Activated CD4-positive, CD25-positive, alpha-beta regulatory T cell (primary cell): ENCODE measurements at regions not wholly inside any gene's neighbourhood (a gene's known extent, or its start where the extent isn't known, plus 50 kb on each side); places are given as distances from the start of the nearest gene placed in this dataset.

Experiments
- DNase-seq, 4 experiments: peaks; one replicate each; lab custom pipeline; 2025; lab: John Stamatoyannopoulos, UW

DNA sequence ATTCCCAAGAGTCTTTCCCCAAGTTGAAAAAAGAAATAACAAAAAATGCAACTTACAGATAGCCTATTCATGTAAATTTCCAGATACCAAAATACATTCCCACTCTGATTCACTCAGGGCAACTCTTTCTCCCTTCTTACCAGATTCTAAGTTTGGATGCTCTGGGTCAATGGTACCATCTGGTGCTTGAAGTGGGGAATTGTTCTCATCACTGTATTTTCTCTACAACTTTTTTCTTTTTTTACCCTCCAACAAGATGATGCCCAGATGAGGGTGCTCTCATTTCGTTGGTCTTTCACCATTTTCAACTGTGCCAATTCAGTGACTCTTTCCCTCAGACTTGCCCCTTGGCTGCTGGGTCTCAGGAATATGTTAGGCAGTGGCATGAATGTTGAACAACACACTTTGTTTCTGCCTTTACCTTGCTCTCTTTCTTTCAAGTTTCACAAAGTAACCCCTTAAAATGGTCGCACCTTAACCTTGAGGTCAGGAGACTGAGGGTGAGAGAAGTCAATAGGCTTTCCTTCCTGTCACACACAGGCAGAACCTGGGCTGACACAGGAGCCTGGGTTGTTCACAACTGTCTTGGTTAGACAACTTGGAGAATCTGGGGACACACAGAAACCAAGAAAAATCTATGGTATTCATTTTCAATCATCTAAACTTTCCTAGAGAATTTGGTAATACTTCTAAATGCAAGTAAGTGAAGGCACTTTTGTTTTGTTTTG, 330.7 kb upstream of the SLCO3A1 start:
- no peak for DNase-seq

DNA sequence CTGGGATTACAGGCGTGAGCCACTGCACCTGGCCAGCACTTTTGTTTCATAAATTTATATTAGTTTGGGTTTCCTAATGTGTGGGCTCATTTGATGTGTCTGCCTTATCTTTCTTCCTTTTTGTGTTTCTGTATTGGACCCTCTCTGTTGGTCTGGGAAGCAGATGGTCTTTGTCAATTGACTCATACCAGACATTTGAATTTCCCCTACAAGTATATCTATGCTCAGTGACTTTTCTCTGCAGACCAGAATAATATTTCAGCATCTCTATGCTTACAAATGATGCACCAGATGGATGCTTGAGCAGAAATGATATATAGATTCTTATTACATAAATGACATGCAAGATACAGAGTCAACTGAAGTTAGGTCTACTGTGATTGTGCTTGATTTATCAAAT, 329.9 kb upstream of the SLCO3A1 start:
- no peak for DNase-seq

DNA sequence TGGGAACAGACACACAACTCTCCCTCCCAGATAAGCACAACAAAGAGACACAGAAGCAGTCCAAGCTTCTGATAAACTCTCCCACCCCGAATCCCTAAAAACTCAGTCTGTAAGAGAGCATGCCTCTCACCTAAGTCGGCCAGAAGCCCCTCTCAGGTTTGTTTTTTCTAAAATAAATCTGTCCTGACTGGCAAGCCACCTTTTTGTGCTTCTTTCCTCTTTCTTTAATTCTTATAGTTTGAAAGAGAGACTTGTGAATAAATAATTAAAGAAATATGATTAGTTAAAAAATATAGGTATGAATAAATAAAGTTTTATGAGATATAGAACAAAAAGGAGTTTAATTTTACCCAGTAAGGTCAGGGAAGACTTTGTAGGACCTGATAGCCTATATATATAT, 329.0 kb upstream of the SLCO3A1 start:
- no peak for DNase-seq

DNA sequence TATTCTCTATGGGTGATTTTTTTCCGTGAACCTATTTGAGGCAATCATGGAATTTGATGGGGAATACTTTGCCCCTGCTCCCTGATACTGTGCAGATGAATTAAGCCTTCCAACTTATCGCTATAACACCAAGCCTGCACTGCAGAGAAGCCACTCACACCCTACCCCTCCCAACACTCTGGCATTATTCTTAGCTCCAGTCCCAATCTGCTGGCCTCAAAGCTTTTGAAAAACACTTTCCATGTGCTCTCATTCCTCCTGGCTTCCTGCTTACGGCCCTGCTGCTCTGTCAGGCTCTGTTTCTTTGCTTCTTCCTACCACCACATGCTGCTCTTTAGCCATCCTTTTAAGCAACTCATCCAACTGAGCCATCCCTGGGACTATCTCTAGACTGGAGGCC, 327.8 kb upstream of the SLCO3A1 start:
- no peak for DNase-seq

DNA sequence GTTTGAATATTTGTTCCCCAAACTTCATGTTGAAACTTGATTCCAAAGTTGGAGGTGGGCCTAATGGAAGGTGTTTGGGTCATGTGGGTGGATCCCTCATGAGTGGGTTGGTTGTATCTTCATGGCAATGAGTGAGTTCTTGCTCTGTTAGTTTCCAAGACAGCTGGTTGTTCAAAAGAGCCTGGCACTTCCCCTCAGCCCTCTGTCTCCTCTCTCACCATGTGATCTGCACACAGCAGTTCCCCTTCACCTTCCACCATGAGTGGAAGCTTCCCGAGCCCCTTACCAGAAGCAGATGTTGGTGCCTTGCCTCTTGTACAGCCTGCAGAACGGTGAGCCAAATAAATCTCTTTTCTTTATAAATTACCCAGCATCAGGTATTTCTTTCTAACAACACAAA, 327.1 kb upstream of the SLCO3A1 start:
- DNase-seq: no peak

DNA sequence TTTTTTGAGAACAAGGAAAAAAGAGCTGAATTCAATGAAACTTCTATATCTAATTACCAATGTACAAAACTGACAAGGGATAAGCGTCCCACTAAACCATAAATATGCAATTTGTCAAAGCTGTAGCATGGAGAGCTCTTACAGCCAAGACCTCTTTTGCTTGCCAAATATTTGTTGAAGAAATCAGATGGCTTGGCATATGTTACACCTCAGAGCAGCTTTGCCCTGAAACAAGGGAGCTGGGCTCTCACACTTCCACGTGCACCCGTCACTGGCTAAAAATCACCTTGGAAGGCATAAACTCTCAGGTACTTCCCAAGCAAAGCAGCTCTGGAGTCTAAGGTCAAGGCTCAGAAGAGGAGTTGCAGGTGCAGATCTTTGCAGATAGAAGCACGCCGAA, 324.7 kb upstream of the SLCO3A1 start:
- DNase-seq: no peak

DNA sequence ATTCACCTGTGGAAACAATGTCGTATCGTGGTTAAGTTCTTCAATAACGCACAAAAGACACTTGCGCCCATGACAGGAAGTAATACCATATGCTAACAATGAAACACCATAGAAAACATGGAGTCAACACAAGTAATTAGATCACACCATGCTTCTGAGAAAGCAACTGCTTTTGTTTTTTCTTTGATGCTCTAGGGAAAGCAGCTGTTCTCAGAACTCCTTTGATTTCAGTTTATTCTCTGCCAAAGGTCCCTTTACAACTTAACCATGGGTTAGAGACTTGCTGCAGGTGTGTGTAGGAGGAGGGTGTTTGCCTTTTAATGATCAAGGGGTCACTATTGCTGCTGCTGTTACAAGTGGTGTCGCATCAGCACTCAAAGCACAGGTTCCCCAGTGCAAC, 324.0 kb upstream of the SLCO3A1 start:
- no peak for DNase-seq

DNA sequence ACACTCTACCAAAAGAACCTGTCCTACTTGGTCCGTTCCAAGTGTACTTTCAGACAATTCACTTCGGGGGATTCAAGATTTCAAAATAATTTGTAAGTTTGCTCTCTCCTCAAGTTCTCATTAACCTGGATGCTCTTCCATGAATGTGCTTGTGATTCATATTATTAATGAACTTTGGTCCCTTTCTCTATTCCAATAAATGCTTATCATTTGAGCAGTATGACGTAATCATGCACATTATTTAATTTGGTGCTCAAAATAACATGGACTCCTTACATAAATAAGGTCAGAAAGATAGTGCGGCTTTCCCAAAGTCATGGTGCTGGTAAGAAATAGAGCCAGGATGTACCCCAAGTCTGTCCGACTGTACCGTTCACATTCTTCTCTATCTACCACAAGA, 323.2 kb upstream of the SLCO3A1 start:
- DNase-seq: no peak

DNA sequence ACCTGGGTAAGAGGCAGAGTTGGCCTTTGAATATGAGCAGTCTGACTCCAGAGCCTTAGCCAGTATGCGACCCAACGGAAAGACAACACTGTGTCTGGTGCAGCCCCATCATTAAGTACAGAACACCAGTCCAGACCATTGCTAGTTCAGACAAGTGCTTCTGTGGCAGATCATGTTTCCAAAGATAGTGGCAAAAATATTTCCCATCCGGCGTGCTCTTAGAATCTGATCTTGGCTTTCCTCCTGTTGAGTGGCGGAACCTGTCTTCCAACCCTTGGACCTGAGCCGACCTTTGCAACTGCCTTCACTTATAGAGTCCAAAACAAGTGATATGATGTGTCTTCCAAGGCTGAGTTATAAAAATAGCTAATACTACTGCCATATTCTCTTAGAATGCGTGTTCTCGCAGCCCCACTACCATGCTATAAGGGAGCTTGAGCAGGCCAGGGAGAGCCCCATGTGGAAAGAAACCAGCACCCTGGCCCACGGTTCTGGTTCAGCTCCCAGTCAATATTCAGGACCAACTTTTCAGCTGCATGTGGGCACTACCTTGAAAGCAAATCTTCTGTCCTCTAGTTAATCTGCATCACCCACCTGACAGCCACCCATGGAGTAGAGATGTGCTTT, 322.4 kb upstream of the SLCO3A1 start:
- no peak for DNase-seq

DNA sequence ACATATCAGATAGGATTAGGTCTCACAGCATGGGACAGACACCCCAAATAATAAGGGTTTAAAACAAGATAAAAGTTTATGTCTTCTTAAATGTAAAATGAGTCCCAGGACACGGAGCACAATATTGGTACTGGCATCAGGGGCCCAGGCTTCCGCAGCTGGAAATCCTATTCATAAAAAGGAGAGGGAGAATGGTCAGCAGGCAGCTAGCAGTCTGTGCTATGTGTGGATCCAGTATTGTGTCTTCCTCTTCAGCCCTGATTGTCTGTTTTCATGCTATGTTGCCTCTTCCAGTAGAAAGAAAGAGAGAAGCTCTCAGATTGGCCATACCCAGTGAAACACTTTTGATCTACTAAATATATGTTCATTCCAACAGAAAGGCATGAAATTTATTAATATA, 319.3 kb upstream of the SLCO3A1 start:
- no peak for DNase-seq

DNA sequence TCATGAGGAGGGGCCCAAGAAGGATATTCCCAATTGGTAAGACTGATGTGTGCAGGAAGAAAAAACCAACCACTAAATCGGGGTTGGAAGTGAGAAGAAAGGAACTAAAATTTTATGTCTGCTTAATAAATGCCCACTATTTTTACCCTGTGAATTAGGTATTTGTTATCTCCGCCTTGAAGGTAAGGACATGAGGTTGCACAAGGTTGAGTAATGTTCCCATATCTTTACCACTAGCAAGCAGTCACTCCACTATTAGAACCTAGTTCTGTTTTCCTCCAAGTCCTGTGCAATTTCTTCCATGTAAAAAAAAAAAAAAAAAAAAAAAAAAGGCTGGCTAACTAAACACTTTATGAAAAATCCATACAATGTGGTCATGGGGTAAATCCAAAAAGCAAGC, 318.5 kb upstream of the SLCO3A1 start:
- DNase-seq: no peak

DNA sequence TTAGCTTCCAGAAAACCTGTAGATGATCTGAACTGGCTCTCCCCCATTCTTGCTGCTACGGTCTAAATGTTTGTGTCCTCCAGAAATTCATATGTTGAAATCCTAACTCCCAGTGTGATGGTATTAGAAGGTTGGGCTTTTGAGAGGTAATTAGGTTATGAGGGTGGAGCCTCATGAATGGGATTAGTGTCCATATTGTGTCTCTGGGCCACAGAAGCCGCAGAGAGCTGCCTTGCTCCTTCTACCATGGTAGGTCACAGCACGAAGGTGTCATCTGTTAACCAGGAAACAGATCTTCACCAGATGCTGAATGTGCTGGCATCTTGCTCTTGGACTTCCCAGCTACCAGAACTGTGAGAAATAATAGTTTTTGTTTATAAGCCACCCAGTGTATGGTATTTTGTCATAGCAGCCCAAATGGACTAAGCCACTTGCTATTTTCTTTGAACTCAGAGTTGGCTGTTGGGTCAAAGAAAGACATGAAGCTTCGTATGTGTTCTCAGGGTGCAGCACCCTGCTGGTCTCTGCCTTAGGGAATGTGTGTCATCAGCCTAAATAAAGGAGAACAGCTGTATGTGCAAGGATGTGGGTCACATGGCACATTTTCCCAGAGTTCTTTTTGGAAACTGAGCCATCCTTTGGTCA, 317.5 kb upstream of the SLCO3A1 start:
- no peak for DNase-seq

DNA sequence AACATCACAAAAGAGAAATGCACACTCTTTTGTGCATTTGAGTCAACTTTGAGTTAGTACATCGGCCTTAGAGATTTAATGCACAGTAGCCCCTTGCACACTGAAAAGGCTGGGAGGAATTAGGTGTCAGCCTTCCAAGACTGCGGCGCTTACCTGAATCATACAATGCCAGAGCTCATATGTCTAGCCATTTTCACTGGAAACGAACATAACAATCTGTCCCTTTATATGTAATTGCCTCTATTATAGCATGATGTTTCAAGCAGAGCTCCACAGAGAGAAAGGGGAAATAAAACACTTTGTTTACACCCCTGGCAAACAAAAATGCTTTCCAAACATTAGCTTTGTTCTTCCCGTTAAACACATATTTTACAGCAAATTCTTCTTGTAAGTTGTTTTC, 315.7 kb upstream of the SLCO3A1 start:
- no peak for DNase-seq

DNA sequence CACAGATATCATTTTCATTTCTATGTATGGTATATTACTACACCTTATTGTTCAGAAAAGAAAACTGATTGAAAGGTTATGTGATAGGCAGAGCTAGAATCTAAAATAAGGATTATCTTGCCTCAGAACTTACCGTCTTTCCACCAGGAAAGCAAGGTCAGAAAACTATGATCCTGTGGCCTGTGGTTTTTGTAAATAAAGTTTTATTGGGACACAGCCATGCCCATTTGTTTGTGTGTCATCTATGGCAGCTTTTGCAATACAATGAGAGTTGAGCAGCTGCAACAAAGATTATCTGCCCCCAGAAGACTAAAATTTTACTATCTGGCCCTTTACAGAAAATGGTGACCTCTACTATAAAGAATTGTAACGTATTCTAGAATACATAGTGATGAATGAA, 314.7 kb upstream of the SLCO3A1 start:
- DNase-seq: no peak

DNA sequence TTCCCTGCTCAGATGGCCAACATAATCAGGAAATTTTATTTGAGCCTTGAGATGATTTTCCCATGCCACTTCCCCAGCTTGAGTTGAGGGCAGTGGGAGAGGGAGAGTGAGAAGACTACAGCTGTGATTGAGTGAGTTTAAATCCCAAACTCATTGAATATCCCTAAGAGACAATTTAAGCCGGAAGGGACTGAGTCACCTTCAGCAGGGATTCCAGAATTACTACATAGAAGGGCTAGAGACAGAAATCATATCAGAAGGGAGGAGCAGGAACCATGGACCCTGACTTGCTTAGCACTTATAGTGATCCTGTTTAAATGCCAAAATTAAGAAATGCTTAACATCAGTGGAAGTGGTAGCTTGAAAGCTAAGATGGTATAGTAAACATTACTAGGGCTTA, 312.2 kb upstream of the SLCO3A1 start:
- DNase-seq: no peak

DNA sequence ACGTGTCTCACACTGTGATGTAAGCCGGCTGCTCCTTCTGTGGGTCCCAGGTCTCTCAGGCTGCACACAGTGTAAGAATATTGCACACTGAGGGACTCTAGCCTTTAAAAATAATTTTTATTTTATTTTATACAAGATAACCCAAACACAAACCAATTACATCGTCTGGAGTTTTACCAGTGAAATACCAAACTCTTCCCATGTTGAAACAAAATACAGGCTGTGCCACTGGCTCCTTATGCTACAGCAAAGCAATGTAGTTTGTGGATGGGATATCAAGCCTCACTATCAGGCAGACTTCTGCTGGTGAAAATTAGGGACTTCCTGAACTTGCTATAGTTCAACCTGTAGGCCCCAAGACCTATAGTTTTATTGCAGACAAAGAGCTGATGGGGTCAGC, 311.3 kb upstream of the SLCO3A1 start:
- DNase-seq: no peak

DNA sequence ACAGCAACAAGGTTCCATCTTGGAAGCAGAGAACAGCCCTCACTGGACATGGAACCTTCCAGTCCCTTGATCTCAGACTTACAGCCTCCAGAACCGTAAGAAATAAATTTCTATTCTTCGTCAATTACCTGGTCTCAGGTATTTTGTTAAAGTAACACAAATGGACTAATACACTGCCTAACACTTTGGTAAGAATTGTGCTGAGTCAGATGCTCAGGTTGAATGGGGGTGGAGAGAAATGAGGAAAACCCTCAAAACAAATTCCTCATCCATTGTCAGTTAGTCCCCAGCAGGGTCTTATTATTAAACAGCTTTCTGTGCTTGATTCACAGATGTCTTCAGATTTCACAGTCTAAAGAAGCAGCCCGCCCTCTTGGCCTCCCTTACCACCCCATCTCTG, 306.2 kb upstream of the SLCO3A1 start:
- DNase-seq: no peak

DNA sequence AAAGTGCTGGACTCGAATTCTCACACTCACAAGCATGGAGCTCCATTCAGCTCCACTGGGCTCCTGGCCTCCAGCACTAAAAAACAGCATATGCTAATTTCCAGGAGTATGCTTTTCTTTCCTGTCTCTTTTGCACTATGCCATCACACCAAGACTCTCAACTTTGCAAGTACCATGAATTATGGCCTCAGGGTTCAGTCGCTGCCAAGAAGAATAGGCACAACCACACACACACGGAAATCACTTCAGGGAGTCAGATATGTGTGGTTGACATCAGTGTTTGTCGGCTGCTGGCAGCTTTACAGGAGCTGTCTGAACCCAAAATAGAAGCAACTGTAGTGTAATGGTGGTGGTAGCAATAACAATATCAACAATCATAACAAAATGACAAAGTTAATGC, 305.0 kb upstream of the SLCO3A1 start:
- no peak for DNase-seq

DNA sequence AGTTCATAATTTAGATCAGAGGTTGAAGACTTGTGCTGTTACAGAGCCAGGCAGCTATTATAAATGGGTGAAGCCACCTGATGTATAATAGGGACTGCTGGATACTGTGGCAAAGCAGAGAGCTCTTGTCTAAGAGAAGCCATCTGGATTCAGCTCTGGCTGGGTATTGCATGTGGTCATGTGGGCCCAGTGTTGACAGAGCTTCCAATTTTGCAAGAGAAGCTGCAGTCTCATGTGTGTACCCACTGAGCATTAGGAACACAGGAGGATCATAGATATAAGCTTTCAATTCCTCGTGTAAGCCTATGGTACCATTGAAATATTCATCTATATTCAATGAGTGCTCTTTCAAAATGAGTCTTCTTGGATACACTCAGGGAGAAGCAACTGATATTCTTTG, 303.9 kb upstream of the SLCO3A1 start:
- DNase-seq: no peak

DNA sequence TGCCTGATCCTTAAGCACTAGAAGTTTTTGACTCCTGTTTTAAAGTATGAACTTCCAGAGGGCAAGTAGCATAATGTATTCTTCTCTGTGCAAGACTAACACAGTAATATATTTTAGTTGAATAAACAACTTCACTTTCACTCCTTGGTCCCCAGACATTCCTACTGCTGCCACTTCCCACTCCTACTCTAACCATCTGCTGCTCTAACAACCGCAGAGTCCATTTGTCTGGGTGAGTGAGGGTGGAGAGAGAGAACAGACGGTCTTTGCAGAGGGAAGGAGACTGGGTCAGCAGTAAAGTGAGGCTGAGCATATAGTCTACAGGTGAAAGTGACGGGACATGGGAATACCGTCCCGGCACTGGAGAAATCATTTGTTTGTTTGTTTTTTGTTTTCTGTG, 301.0 kb upstream of the SLCO3A1 start:
- no peak for DNase-seq

DNA sequence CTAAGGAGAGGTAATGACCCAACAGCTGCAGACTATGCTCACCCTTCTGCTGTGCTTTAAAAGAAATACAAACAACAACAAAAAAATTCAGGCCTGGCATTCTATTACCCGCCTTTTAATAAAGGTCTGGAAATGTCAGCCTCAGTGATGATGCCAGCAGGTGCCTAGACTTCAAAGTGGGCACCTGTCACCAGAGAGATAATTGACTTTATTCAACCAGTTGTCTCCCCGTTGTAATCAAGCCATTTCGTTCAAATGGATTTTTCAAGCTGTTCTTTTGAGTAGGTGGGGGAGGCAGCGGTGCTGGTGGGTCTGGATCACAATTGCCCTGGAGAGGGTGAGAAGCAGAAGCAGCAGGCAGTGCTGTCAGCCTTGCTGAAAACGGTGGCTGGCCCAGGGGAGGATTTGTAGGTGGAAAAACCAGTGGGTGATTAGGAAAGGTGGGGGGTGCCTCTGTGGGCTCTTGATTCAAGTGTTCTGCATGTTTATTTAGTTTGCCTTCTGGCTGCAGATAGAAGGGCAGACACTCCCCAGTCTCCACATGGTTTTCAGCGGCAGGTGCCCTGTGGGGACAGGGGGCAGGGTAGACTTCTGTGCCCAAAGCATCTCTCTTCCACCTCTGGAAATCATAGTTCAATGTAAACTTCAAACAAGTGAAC, 300.2 kb upstream of the SLCO3A1 start:
- DNase-seq: no peak

DNA sequence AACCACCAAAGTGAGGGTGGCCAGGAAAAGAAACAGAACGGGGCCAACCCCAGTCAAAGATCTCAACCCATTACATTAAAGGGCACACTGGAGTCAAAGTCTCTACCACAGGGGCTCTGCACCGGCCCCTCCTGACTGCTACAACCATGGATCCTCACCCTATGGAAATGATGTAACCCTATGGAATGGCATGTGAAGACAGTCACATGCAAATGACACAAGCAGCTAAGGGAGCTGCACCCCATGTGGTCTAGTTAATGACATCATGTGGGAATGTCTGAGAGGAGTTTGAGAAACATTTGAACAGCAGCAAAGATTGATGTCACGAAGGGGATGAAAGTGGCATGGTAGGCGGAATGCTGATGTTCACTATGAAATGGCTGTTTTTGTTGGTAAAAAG, 298.2 kb upstream of the SLCO3A1 start:
- no peak for DNase-seq

DNA sequence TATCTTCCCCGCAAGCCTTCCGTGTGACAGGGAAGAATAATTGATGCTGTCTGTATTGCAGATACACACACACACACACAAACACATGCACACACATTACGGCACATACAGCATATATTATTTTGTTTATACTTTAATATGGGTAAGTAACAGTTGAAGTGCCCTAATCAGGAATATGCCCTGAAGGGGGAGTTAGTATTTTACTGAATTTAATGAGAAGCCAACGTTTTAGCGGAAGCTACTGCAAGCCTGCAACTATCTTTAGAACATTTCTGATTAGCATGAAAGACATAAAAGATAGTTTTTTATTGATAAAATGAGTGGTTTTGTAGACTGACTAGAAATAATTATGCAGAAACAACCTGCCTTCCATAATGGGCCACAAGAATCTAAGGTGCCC, 296.6 kb upstream of the SLCO3A1 start:
- no peak for DNase-seq
